SK-N-SH treated with all-trans-retinoic acid at 6 μM for 48 hours (cell line): ENCODE measurements at regions not wholly inside any gene's neighbourhood (a gene's known extent, or its start where the extent isn't known, plus 50 kb on each side); places are given as distances from the start of the nearest gene placed in this dataset.

Experiments
- ATAC-seq: fragments of 200-7000 bp; cut with Tn5 transposase; 3 replicates; pipeline ENCODE4 v1.9.1; 2020; ENCODE audit warnings: mild to moderate bottlenecking, moderate library complexity
- ARNTL ChIP-seq: fragments of 450-650 bp; formaldehyde crosslinking; IDR thresholded peaks from 2 replicates; pipeline ENCODE4 v1.5.0; 2020; ENCODE audit warnings: low read depth, mild to moderate bottlenecking, moderate library complexity, borderline replicate concordance
- BACH2 ChIP-seq: fragments of 250-450 bp; sonication (Bioruptor Pico); IDR thresholded peaks from 2 replicates; pipeline ENCODE4 v1.9.0; 2021; ENCODE audit warnings: mild to moderate bottlenecking, borderline replicate concordance
- CREB5 ChIP-seq: fragments of 250-450 bp; sonication (Bioruptor Pico); IDR thresholded peaks from 2 replicates; pipeline ENCODE4 v1.5.1; 2020; ENCODE audit warnings: low read depth, mild to moderate bottlenecking, moderate library complexity
- CSDC2 ChIP-seq: fragments of 250-450 bp; sonication (Bioruptor Pico); IDR thresholded peaks from 2 replicates; pipeline ENCODE4 v1.5.0; 2020; ENCODE audit warnings: mild to moderate bottlenecking, moderate library complexity
- CSRNP3 ChIP-seq: fragments of 250-450 bp; sonication (Bioruptor Pico); IDR thresholded peaks from 2 replicates; pipeline ENCODE4 v1.5.1; 2021; ENCODE audit warnings: mild to moderate bottlenecking, moderate library complexity
- ESRRG ChIP-seq: fragments of 250-450 bp; sonication (Bioruptor Pico); IDR thresholded peaks from 2 replicates; pipeline ENCODE4 v1.6.1; 2021; ENCODE audit warnings: mild to moderate bottlenecking
- GLIS3 ChIP-seq: fragments of 250-450 bp; sonication (Bioruptor Pico); IDR thresholded peaks from 2 replicates; pipeline ENCODE4 v1.5.0; 2020; ENCODE audit warnings: mild to moderate bottlenecking, moderate library complexity
- ISL1 ChIP-seq: fragments of 250-450 bp; sonication (Bioruptor Pico); IDR thresholded peaks from 2 replicates; pipeline ENCODE4 v2.1.2; 2022; ENCODE audit warnings: mild to moderate bottlenecking, moderate library complexity
- OSR1 ChIP-seq: fragments of 250-450 bp; sonication (Bioruptor Pico); IDR thresholded peaks from 2 replicates; pipeline ENCODE4 v1.8.0; 2022; ENCODE audit warnings: moderate library complexity, mild to moderate bottlenecking, inconsistent platforms
- POU6F1 ChIP-seq: fragments of 250-450 bp; sonication (Bioruptor Pico); IDR thresholded peaks from 2 replicates; pipeline ENCODE4 v1.8.0; 2021; ENCODE audit warnings: low read depth, mild to moderate bottlenecking, moderate library complexity, borderline replicate concordance
- RARB ChIP-seq: fragments of 250-450 bp; sonication (Bioruptor Pico); IDR thresholded peaks from 2 replicates; pipeline ENCODE4 v1.8.0; 2021; ENCODE audit warnings: mild to moderate bottlenecking, moderate library complexity
- SNAI2 ChIP-seq: fragments of 250-450 bp; sonication (Bioruptor Pico); IDR thresholded peaks from 2 replicates; pipeline ENCODE4 v1.5.0; 2020; ENCODE audit warnings: mild to moderate bottlenecking, moderate library complexity
- TCF4 ChIP-seq: fragments of 250-450 bp; sonication (Bioruptor Pico); IDR thresholded peaks from 2 replicates; pipeline ENCODE4 v1.8.0; 2021; ENCODE audit warnings: mild to moderate bottlenecking, moderate library complexity, borderline replicate concordance
- TOX ChIP-seq: fragments of 250-450 bp; sonication (Bioruptor Pico); IDR thresholded peaks from 2 replicates; pipeline ENCODE4 v1.8.0; 2021; ENCODE audit warnings: mild to moderate bottlenecking, moderate library complexity, borderline replicate concordance
- ZC3H10 ChIP-seq: fragments of 250-450 bp; sonication (Bioruptor Pico); IDR thresholded peaks from 2 replicates; pipeline ENCODE4 v1.5.1; 2021; ENCODE audit warnings: mild to moderate bottlenecking, moderate library complexity
- ZFP3 ChIP-seq: fragments of 250-450 bp; sonication (Bioruptor Pico); IDR thresholded peaks from 2 replicates; pipeline ENCODE4 v1.5.0; 2020; ENCODE audit warnings: mild to moderate bottlenecking, moderate library complexity
- ZFP30 ChIP-seq: fragments of 450-650 bp; formaldehyde crosslinking; IDR thresholded peaks from 2 replicates; pipeline ENCODE4 v1.5.0; 2022; ENCODE audit warnings: mild to moderate bottlenecking, moderate library complexity
- ZNF565 ChIP-seq: fragments of 450-650 bp; formaldehyde crosslinking; conservative IDR thresholded peaks from 2 replicates; pipeline ENCODE4 v1.5.0; 2020; ENCODE audit warnings: low read depth, mild to moderate bottlenecking, moderate library complexity
- ZNF70 ChIP-seq: fragments of 450-650 bp; formaldehyde crosslinking; IDR thresholded peaks from 2 replicates; pipeline ENCODE4 v1.5.0; 2020; ENCODE audit warnings: mild to moderate bottlenecking, moderate library complexity
- ZNF8 ChIP-seq: fragments of 450-650 bp; formaldehyde crosslinking; IDR thresholded peaks from 2 replicates; pipeline ENCODE4 v1.5.0; 2020; ENCODE audit warnings: mild to moderate bottlenecking, moderate library complexity
- TF ChIP-seq, protein P1 (sequence below): fragments of 250-450 bp; sonication (Bioruptor Pico); IDR thresholded peaks from 2 replicates; pipeline ENCODE4 v1.5.0; 2020; ENCODE audit warnings: mild to moderate bottlenecking, moderate library complexity

DNA sequence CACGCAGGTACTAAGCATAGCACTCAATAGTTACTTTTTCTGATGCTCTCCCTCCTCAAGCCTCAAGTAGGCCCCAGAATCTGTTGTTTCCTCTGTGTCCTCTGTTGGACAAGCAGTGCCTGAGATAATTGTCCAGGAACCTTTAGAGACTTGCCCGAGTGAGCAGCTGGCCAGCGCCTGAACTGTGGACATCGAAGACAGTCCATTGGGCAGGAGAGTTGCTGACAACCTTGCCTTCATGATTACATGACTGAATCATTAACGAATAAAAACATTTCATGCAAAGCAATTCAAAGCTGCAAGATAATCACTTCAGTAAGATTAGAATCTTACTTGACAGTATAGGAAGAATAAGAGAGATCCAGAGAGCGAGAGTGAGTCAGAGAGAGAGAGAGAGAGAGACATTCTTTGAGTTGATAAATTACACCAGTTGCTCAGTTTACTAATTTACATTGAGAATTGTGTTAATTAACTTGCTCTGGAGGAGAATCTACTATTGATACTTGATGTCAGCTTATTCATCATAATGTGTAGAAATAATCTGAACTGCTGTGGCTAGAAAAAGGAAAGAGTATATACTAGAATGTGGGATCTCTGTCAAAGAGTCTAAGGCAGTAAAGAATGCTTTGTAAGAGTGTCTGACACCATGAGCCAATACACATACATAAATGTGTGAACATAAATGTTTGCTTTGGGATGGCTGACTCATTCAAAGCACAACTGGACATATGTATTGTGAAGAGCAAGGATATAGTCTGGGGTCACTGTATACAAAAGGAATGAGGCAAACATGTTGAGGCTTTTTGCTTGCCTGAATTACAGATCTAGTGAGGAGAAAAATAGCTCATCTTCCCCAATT, 216.0 kb downstream of the ZNF326 start:
- no peak for TF ChIP-seq POU6F1 (CRISPR knock-in tag)
- TF ChIP-seq BACH2 = no peak
- TF ChIP-seq ZNF8 (CRISPR knock-in tag) = no peak
- TF ChIP-seq ZNF70 = no peak
- no peak for TF ChIP-seq RARB
- ATAC-seq = no peak

- ATAC-seq = no peak
- TF ChIP-seq SNAI2 (CRISPR knock-in tag) = no peak
- no peak for TF ChIP-seq ZC3H10 (CRISPR knock-in tag)
- no peak for TF ChIP-seq RARB
- no peak for TF ChIP-seq OSR1
- no peak for TF ChIP-seq CSRNP3 (CRISPR knock-in tag)
- no peak for TF ChIP-seq ISL1
- TF ChIP-seq TOX (CRISPR knock-in tag) = no peak
- no peak for TF ChIP-seq CSDC2 (CRISPR knock-in tag)
- no peak for TF ChIP-seq GLIS3 (CRISPR knock-in tag)
- TF ChIP-seq, protein P1, sequence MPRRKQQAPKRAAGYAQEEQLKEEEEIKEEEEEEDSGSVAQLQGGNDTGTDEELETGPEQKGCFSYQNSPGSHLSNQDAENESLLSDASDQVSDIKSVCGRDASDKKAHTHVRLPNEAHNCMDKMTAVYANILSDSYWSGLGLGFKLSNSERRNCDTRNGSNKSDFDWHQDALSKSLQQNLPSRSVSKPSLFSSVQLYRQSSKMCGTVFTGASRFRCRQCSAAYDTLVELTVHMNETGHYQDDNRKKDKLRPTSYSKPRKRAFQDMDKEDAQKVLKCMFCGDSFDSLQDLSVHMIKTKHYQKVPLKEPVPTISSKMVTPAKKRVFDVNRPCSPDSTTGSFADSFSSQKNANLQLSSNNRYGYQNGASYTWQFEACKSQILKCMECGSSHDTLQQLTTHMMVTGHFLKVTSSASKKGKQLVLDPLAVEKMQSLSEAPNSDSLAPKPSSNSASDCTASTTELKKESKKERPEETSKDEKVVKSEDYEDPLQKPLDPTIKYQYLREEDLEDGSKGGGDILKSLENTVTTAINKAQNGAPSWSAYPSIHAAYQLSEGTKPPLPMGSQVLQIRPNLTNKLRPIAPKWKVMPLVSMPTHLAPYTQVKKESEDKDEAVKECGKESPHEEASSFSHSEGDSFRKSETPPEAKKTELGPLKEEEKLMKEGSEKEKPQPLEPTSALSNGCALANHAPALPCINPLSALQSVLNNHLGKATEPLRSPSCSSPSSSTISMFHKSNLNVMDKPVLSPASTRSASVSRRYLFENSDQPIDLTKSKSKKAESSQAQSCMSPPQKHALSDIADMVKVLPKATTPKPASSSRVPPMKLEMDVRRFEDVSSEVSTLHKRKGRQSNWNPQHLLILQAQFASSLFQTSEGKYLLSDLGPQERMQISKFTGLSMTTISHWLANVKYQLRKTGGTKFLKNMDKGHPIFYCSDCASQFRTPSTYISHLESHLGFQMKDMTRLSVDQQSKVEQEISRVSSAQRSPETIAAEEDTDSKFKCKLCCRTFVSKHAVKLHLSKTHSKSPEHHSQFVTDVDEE = no peak
- TF ChIP-seq ZNF70 = no peak
- TF ChIP-seq ZFP3 (CRISPR knock-in tag) = no peak
- TF ChIP-seq, all 23 proteins: peak for 0
These were observed 214.0 kb downstream of the ZNF326 start for GRCh38 chr1:90208949-90209348.

DNA sequence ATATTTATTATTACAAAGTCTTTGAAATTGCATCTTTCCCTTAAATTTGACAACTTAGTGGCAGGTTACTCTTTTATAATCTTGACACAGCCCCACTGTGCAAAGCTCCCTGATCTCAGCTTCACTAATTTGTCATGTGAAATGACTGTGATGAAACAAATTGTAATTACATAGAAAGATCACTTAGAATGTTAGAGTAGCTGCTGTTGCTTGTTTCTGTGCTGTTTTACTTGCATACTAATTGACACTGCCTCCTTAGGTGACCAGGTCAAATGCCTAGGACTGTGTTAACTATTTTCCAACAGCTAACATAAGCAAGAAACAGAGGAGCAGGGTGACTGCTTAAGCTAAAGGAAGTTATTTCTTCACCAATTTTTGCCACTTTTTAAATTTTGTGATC, 211.3 kb downstream of the ZNF326 start:
- TF ChIP-seq, protein P1 = no peak
- TF ChIP-seq OSR1 (no peak), ARNTL (no peak), TCF4 (no peak), ZFP30 (no peak), BACH2 (no peak), TOX (CRISPR knock-in tag) (no peak), ZC3H10 (CRISPR knock-in tag) (no peak), ZNF70 (no peak), ZNF565 (CRISPR knock-in tag) (no peak), ZNF8 (CRISPR knock-in tag) (no peak), CREB5 (CRISPR knock-in tag) (no peak), RARB (no peak), ZFP3 (CRISPR knock-in tag) (no peak), ISL1 (no peak), ESRRG (CRISPR knock-in tag) (no peak)
- ATAC-seq = no peak
